ENCODE measurements at regions not wholly inside any gene's neighbourhood (a gene's known extent, or its start where the extent isn't known, plus 50 kb on each side); places are given as distances from the start of the nearest gene placed in this dataset.

DNA sequence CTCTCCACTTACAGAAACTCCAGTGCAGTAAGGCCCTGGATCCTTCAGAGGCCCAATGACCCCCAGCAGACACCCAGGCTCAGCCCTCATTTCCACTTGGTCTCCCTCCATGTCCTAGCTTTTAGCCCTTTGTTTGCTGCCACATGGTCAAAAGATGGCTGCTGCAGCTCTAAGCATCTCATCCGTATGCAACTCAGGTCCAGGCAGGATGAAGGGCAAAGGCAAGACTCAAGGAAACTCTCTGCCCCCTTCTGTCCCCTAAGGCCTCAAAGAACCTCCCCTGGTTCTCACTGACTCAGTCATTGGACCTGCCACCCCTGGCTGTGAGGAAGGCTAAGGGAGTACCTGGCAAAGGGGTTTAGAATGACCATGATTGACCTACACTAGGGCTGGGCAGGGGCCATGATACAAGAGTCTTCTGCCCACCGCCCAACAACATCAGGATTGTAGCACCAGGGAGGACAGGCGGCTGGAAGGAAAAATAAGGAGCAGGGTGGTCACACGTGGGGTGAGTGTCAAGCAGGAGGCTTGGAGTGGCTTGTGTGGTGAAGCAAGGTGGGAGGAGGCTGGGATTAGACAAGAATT, 303.8 kb upstream of the ZMIZ1 start:
- TF ChIP-seq, protein P1, sequence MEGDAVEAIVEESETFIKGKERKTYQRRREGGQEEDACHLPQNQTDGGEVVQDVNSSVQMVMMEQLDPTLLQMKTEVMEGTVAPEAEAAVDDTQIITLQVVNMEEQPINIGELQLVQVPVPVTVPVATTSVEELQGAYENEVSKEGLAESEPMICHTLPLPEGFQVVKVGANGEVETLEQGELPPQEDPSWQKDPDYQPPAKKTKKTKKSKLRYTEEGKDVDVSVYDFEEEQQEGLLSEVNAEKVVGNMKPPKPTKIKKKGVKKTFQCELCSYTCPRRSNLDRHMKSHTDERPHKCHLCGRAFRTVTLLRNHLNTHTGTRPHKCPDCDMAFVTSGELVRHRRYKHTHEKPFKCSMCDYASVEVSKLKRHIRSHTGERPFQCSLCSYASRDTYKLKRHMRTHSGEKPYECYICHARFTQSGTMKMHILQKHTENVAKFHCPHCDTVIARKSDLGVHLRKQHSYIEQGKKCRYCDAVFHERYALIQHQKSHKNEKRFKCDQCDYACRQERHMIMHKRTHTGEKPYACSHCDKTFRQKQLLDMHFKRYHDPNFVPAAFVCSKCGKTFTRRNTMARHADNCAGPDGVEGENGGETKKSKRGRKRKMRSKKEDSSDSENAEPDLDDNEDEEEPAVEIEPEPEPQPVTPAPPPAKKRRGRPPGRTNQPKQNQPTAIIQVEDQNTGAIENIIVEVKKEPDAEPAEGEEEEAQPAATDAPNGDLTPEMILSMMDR (IDR thresholded peaks at IDR 0.05): no peak
- TF ChIP-seq EZH2 (IDR thresholded peaks at IDR 0.05; ENCODE audit: borderline replicate concordance, insufficient read depth, low read depth, low read length, poor library complexity, severe bottlenecking): no peak
